ENCODE measurements at regions not wholly inside any gene's neighbourhood (a gene's known extent, or its start where the extent isn't known, plus 50 kb on each side); places are given as distances from the start of the nearest gene placed in this dataset.
"Not testable (repeated sequence)": the region's sequence is repeated elsewhere in the genome, so short reads cannot be mapped to it uniquely, and the experiment has no call there.

- DNase-seq (ENCODE audit: low read depth in 2 of 3, low spot score in 2 of 3): no peak
Measured at GRCh38 chr13:53264751-53265385, 236.3 kb downstream of the OLFM4 start.

GRCh38 chr13:53266757-53267156 lies 238.1 kb downstream of the OLFM4 start:
- no peak for DNase-seq (ENCODE audit: low read depth in 2 of 3, low spot score in 2 of 3)

GRCh38 chr13:53269634-53270033 lies 241.0 kb downstream of the OLFM4 start:
- DNase-seq (ENCODE audit: low read depth in 2 of 3, low spot score in 2 of 3): no peak

GRCh38 chr13:53272873-53273272 lies 244.3 kb downstream of the OLFM4 start:
- DNase-seq (ENCODE audit: low read depth in 2 of 3, low spot score in 2 of 3): no peak

- no peak for DNase-seq (ENCODE audit: low read depth in 2 of 3, low spot score in 2 of 3)
Measured at GRCh38 chr13:53276265-53276664, 247.7 kb downstream of the OLFM4 start.

- no peak for DNase-seq (ENCODE audit: low read depth in 2 of 3, low spot score in 2 of 3)
Measured at GRCh38 chr13:53281677-53282076, 253.1 kb downstream of the OLFM4 start.

- no peak for DNase-seq (ENCODE audit: low read depth in 2 of 3, low spot score in 2 of 3)
Measured at GRCh38 chr13:53285896-53286430, 257.4 kb downstream of the OLFM4 start.

- DNase-seq (ENCODE audit: low read depth in 2 of 3, low spot score in 2 of 3): no peak
Measured at GRCh38 chr13:53298396-53298795, 269.8 kb downstream of the OLFM4 start.

- no peak for DNase-seq (ENCODE audit: low read depth in 2 of 3, low spot score in 2 of 3)
Measured at GRCh38 chr13:53301449-53301848, 272.8 kb downstream of the OLFM4 start.

GRCh38 chr13:53305419-53305818 lies 276.8 kb downstream of the OLFM4 start:
- DNase-seq (ENCODE audit: low read depth in 2 of 3, low spot score in 2 of 3): not testable (repeated sequence)

GRCh38 chr13:53310786-53311185 lies 282.2 kb downstream of the OLFM4 start:
- DNase-seq (ENCODE audit: low read depth in 2 of 3, low spot score in 2 of 3): no peak

GRCh38 chr13:53311561-53311960 lies 282.9 kb downstream of the OLFM4 start:
- DNase-seq (ENCODE audit: low read depth in 2 of 3, low spot score in 2 of 3): no peak

GRCh38 chr13:53321296-53321801 lies 292.7 kb downstream of the OLFM4 start:
- DNase-seq (ENCODE audit: low read depth in 2 of 3, low spot score in 2 of 3): no peak

GRCh38 chr13:53324656-53325055 lies 296.0 kb downstream of the OLFM4 start:
- DNase-seq (ENCODE audit: low read depth in 2 of 3, low spot score in 2 of 3): no peak

- DNase-seq (ENCODE audit: low read depth in 2 of 3, low spot score in 2 of 3): no peak
Measured at GRCh38 chr13:53326716-53327115, 298.1 kb downstream of the OLFM4 start.

- no peak for DNase-seq (ENCODE audit: low read depth in 2 of 3, low spot score in 2 of 3)
Measured at GRCh38 chr13:53327680-53328315, 299.2 kb downstream of the OLFM4 start.

- no peak for DNase-seq (ENCODE audit: low read depth in 2 of 3, low spot score in 2 of 3)
Measured at GRCh38 chr13:53336441-53337160, 308.0 kb downstream of the OLFM4 start.

- DNase-seq (ENCODE audit: low read depth in 2 of 3, low spot score in 2 of 3): no peak
Measured at GRCh38 chr13:53338760-53339159, 310.1 kb downstream of the OLFM4 start.

GRCh38 chr13:53340505-53341143 lies 312.0 kb downstream of the OLFM4 start:
- no peak for DNase-seq (ENCODE audit: low read depth in 2 of 3, low spot score in 2 of 3)

GRCh38 chr13:53341144-53341510 lies 312.5 kb downstream of the OLFM4 start:
- no peak for DNase-seq (ENCODE audit: low read depth in 2 of 3, low spot score in 2 of 3)

All from hematopoietic multipotent progenitor cell (in vitro differentiated cells).